Colonic mucosa (tissue), 4 donors: ENCODE measurements at regions not wholly inside any gene's neighbourhood (a gene's known extent, or its start where the extent isn't known, plus 50 kb on each side); places are given as distances from the start of the nearest gene placed in this dataset.

ENCODE experiments used
- DNase-seq: peaks from one replicate; pipeline ENCODE4 v3.0.0-alpha.2; 2020
- H3K27ac ChIP-seq: fragments of 200-600 bp; one replicate; pipeline ENCODE4 v1.8.0; 2021
- H3K27me3 ChIP-seq: fragments of 200-600 bp; one replicate; pipeline ENCODE4 v1.8.0; 2021
- H3K36me3 ChIP-seq: fragments of 200-600 bp; one replicate; pipeline ENCODE4 v1.8.0; 2021
- H3K4me1 ChIP-seq: fragments of 200-600 bp; one replicate; pipeline ENCODE4 v1.8.0; 2021; ENCODE audit warnings: mild to moderate bottlenecking
- H3K4me3 ChIP-seq: fragments of 200-600 bp; one replicate; pipeline ENCODE4 v1.8.0; 2021
- H3K9ac ChIP-seq, 2 donors: one replicate each; pipeline ENCODE4 v1.7.0; 2013; ENCODE audit warnings: control low read depth in 2 of 2, low read depth in 2 of 2, low read length in 2 of 2
- H3K9me3 ChIP-seq: fragments of 200-600 bp; one replicate; pipeline ENCODE4 v1.8.0; 2021
- intact Hi-C: fragments of 100-400 bp; cut with DNase I; formaldehyde crosslinking; loops from one replicate; pipeline ENCODE4 v1.14.1; 2022
- TF ChIP-seq, protein P1 (sequence below): fragments of 200-600 bp; IDR thresholded peaks from one replicate; pipeline ENCODE4 v1.8.0; 2022; ENCODE audit warnings: antibody characterized with exemption, mild to moderate bottlenecking
- donor health status: healthy.
- donor health status: DM: no; HTN: no; CAD: no.
- donor health status: DM: no; HTN: no; CAD: no.

DNA sequence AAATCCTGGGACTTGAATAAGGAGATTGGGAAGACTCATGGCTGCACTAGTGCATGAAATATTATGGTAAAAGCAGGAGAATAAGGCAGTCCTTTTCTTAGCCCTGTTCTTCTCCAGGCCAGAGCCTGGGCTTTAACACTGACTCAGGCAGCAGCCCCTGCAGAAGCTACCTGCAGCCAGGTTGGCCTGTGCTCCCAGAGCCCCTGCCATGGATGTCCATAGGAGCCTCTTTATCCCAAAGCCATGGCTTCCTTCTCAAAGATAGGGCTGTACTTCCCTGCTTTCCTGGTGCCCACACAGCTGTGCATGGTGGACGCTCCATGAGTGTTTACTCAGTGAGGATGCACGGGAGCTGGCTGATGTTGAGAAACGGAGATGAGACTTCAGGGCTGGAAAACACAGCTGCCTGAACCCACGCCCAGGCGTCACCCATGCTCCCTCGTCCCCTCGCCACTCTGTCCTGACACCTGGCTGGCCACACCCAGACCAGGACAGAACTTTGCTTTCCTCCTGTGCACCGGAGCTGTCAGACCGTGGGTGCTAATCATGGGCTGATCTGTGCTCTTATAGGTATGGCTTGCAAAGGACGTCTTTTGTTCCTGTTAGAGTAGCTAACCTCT lies 135.5 kb downstream of the GLI2 start:
- no peaks in the 10 kb centered on the region for H3K9me3 ChIP-seq
- H3K36me3 ChIP-seq = no peaks in the 10 kb centered on the region
- intact Hi-C loops = no loop called here
- TF ChIP-seq, protein P1, sequence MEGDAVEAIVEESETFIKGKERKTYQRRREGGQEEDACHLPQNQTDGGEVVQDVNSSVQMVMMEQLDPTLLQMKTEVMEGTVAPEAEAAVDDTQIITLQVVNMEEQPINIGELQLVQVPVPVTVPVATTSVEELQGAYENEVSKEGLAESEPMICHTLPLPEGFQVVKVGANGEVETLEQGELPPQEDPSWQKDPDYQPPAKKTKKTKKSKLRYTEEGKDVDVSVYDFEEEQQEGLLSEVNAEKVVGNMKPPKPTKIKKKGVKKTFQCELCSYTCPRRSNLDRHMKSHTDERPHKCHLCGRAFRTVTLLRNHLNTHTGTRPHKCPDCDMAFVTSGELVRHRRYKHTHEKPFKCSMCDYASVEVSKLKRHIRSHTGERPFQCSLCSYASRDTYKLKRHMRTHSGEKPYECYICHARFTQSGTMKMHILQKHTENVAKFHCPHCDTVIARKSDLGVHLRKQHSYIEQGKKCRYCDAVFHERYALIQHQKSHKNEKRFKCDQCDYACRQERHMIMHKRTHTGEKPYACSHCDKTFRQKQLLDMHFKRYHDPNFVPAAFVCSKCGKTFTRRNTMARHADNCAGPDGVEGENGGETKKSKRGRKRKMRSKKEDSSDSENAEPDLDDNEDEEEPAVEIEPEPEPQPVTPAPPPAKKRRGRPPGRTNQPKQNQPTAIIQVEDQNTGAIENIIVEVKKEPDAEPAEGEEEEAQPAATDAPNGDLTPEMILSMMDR = no peak
- H3K9ac ChIP-seq = no peak overlapping the region
- DNase-seq = no peak
- no peak overlapping the region for H3K27ac ChIP-seq
- H3K27me3 ChIP-seq = peaks cover 15% of the 10 kb centered on the region
- no peak overlapping the region for H3K4me3 ChIP-seq
- H3K4me1 ChIP-seq = peaks cover 4% of the 10 kb centered on the region

DNA sequence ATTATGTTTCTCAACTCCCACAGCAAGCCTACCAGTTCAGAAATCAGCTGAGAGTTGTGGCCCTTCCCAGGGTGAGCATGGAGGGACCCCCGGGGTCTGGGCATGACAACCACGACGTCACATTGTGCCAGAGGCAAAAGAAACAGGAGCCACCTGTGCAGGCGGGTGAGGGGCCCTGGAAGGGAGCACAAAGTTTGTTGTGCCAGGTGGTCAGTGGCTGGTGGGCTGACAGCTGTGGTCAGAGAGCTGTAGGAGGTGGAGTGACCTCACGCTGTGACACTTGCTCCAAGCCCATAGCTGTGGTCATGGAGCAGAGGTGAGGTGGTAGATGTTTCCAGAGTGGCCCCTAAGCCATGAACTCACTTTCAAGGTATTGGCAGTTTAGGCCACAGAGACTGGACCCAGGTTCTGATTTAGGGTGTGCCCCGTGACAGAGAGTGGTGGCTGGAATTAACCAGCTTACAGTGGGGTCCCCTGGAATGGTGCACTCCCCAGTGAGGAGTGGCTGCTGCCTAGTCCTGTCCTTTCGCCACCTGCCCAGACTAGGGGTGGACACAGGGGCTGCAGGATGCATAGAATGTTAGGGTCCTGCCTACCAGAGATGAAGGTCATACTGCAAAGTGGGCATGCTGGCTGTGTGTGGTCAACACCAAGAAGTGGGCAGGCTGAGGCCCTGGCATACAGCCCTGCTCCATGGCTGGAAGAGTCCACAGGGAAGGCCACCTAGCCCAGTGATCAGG lies 136.4 kb downstream of the GLI2 start:
- H3K27me3 ChIP-seq = peaks cover 10% of the 10 kb centered on the region
- intact Hi-C loops = no loop called here
- DNase-seq = no peak

DNA sequence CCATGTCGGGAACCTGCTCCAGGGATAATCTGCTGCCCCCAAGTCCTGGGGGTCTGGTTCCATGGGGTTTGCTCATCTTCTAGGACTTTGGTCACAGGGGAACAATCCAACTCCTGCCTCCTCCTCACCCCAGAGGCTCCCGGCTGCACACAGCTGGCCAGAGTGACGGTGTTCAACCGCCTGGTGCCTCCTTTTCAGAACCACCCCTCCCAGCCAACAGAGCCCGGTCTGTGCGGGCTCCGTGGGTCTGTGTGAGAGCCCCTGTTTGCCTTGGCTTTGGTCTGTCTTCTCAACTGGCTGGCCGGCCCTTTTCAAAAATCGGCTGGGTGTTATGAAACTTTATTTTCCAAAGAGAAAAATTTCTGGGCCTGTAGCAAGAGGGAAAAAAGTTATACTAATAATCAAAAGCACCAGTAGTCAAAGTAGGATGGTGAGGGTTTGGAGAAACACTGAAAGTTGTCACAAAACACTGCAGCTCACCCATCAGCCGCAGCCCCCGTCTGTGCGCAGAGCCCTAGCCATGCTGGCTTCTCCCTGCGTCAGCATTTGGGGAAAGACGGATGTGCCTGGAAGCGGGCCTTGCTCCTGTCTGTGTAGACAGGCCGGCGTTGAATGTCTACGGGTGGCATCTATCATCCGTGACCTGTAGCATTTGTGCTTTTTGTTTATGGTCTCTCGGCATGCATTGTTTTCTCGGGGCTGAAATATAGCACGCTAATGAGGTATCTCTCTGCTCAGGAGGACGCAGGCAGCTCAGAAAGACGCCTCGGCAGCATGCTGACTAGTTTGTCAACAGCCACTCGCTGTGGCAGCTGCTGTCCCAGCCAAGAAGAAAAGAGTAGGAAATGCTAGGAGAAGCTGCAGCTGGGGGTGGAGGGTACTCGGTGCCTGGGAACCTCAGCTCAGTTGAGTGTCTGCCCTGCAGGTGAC lies 138.6 kb downstream of the GLI2 start:
- H3K4me3 ChIP-seq = no peak overlapping the region
- H3K36me3 ChIP-seq = no peaks in the 10 kb centered on the region
- no peaks in the 10 kb centered on the region for H3K4me1 ChIP-seq
- intact Hi-C loops = no loop called here
- TF ChIP-seq, protein P1 = no peak
- no peak overlapping the region for H3K27ac ChIP-seq
- H3K27me3 ChIP-seq = no peaks in the 10 kb centered on the region
- H3K9me3 ChIP-seq = no peaks in the 10 kb centered on the region
- DNase-seq = no peak
- H3K9ac ChIP-seq = no peak overlapping the region

More for the DNA sequence above, 136.4 kb downstream of the GLI2 start:
- Histone ChIP-seq H3K4me3 (no peak overlapping the region), H3K4me1 (peaks cover under 1% of the 10 kb centered on the region), H3K36me3 (no peaks in the 10 kb centered on the region), H3K27ac (no peak overlapping the region), H3K9me3 (no peaks in the 10 kb centered on the region), H3K9ac (no peak overlapping the region)
- TF ChIP-seq, protein P1 = no peak

DNA sequence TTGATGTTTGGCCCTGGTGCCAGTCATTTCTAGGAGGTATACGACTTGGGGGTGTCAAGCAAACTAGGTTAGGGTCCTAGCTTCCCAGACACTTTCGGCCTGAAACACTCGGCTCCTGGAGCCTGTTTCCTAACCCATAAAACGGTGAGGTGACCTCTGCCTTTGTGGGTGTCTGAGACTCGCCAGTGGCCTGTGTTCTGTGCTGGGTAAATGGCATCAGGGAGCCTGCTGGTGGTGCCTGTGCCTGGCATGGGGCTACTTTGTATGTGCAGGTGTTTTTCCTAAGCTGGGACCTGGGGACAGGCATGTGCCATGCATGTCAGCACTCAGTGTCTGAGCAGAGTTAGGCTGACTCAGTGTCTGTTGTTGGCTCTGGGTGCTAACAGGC lies 139.2 kb downstream of the GLI2 start:
- no peak overlapping the region for H3K4me3 ChIP-seq
- H3K9ac ChIP-seq = no peak overlapping the region
- no peak for DNase-seq
- no peaks in the 10 kb centered on the region for H3K27me3 ChIP-seq
- TF ChIP-seq, protein P1 = no peak
- no peak overlapping the region for H3K27ac ChIP-seq
- H3K4me1 ChIP-seq = no peaks in the 10 kb centered on the region
- H3K9me3 ChIP-seq = no peaks in the 10 kb centered on the region
- H3K36me3 ChIP-seq = no peaks in the 10 kb centered on the region
- intact Hi-C loops = no loop called here

DNA sequence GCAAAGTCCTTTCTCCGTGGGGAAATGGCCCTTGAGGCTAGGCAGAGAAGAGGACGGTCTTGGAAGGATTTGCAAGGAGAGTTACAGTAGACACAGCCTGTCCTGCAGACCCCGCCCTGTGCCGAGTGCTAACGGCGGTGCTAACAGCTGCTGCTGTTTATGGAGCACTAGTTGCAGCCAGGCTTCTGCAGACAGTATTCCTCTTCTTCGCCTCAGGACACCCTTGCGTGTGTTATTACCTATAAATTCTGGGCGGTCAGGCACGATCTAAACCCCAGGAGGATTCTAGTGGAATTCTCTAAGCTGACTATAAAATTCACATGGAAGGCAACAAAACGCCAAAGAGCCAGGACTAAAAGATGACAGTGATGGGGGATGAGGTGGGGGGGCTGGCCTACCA lies 139.8 kb downstream of the GLI2 start:
- Histone ChIP-seq H3K9ac (no peak overlapping the region), H3K9me3 (no peaks in the 10 kb centered on the region), H3K27me3 (no peaks in the 10 kb centered on the region), H3K4me3 (no peak overlapping the region), H3K4me1 (no peaks in the 10 kb centered on the region), H3K27ac (no peak overlapping the region), H3K36me3 (no peaks in the 10 kb centered on the region)
- intact Hi-C loops = no loop called here
- TF ChIP-seq, protein P1 = no peak
- DNase-seq = no peak
